Fibroblast of mammary gland (primary cell): ENCODE measurements at regions not wholly inside any gene's neighbourhood (a gene's known extent, or its start where the extent isn't known, plus 50 kb on each side); places are given as distances from the start of the nearest gene placed in this dataset.
"Not testable (repeated sequence)": the region's sequence is repeated elsewhere in the genome, so short reads cannot be mapped to it uniquely, and the experiment has no call there.

Source experiments
- DNase-seq: peaks from one replicate; pipeline ENCODE4 v3.0.0-alpha.2; 2010; ENCODE audit warnings: low read depth
- H3K4me3 ChIP-seq: 2 replicates; pipeline ENCODE4 v1.5.1; 2011; ENCODE audit warnings: low read depth, mild to moderate bottlenecking, low read length, moderate library complexity; ENCODE audit not compliant: control insufficient read depth

GRCh38 chr9:67339216-67339615 is 346.9 kb upstream of the SPATA31A3 start:
- not testable (repeated sequence) for DNase-seq, H3K4me3 ChIP-seq

- DNase-seq, H3K4me3 ChIP-seq: not testable (repeated sequence)
Measured at GRCh38 chr9:67338201-67338600, 345.9 kb upstream of the SPATA31A3 start.

GRCh38 chr9:67334727-67335572 is 342.6 kb upstream of the SPATA31A3 start:
- not testable (repeated sequence) for H3K4me3 ChIP-seq, DNase-seq

- not testable (repeated sequence) for DNase-seq, H3K4me3 ChIP-seq
Measured at GRCh38 chr9:67331634-67332033, 339.3 kb upstream of the SPATA31A3 start.

GRCh38 chr9:67313409-67313808 is 321.1 kb upstream of the SPATA31A3 start:
- DNase-seq, H3K4me3 ChIP-seq: not testable (repeated sequence)

- not testable (repeated sequence) for H3K4me3 ChIP-seq, DNase-seq
Measured at GRCh38 chr9:67312504-67312903, 320.2 kb upstream of the SPATA31A3 start.

GRCh38 chr9:67307109-67307508 is 314.8 kb upstream of the SPATA31A3 start:
- not testable (repeated sequence) for H3K4me3 ChIP-seq, DNase-seq

- not testable (repeated sequence) for H3K4me3 ChIP-seq
Measured at GRCh38 chr9:67288797-67289196, 296.4 kb upstream of the SPATA31A3 start.

GRCh38 chr9:67288117-67288735 is 295.9 kb upstream of the SPATA31A3 start:
- H3K4me3 ChIP-seq, DNase-seq: not testable (repeated sequence)

More at GRCh38 chr9:67288797-67289196, 296.4 kb upstream of the SPATA31A3 start:
- not testable (repeated sequence) for DNase-seq

GRCh38 chr9:67284299-67284698 is 291.9 kb upstream of the SPATA31A3 start:
- not testable (repeated sequence) for DNase-seq, H3K4me3 ChIP-seq

GRCh38 chr9:67281574-67281973 is 289.2 kb upstream of the SPATA31A3 start:
- H3K4me3 ChIP-seq, DNase-seq: not testable (repeated sequence)

GRCh38 chr9:67269692-67270091 is 277.3 kb upstream of the SPATA31A3 start:
- not testable (repeated sequence) for H3K4me3 ChIP-seq, DNase-seq

GRCh38 chr9:67257894-67258293 is 265.5 kb upstream of the SPATA31A3 start:
- not testable (repeated sequence) for H3K4me3 ChIP-seq, DNase-seq

GRCh38 chr9:67248967-67249366 is 256.6 kb upstream of the SPATA31A3 start:
- DNase-seq, H3K4me3 ChIP-seq: not testable (repeated sequence)

GRCh38 chr9:67212073-67212472 is 219.7 kb upstream of the SPATA31A3 start:
- not testable (repeated sequence) for DNase-seq, H3K4me3 ChIP-seq

- DNase-seq = not testable (repeated sequence)
Measured at GRCh38 chr9:67210842-67211241, 218.5 kb upstream of the SPATA31A3 start.

GRCh38 chr9:67208831-67209437 is 216.6 kb upstream of the SPATA31A3 start:
- DNase-seq, H3K4me3 ChIP-seq: not testable (repeated sequence)

More at GRCh38 chr9:67210842-67211241, 218.5 kb upstream of the SPATA31A3 start:
- not testable (repeated sequence) for H3K4me3 ChIP-seq

- not testable (repeated sequence) for DNase-seq, H3K4me3 ChIP-seq
Measured at GRCh38 chr9:67196135-67196534, 203.8 kb upstream of the SPATA31A3 start.

GRCh38 chr9:67195357-67195756 is 203.0 kb upstream of the SPATA31A3 start:
- H3K4me3 ChIP-seq, DNase-seq: not testable (repeated sequence)
